ENCODE measurements at regions not wholly inside any gene's neighbourhood (a gene's known extent, or its start where the extent isn't known, plus 50 kb on each side); places are given as distances from the start of the nearest gene placed in this dataset.

GRCh38 chr1:168476588-168477385, 67.0 kb downstream of the XCL2 start:
- SMC1A ChIA-PET (ENCODE audit: uncharacterized antibody, unreplicated experiment), result interaction anchor here (0.9 to 11.0 kb wide), 5 partner anchors 8 to 33 kb away, joined by 4 to 87 read pairs (median 7); no protein-coding TSS in a partner anchor
- no peaks in the 10 kb centered on the region for H4K20me1 ChIP-seq (ENCODE audit: control insufficient read depth, insufficient read depth)
- FAIRE-seq (no peak), ATAC-seq (peak; percentile 26; the same call in 1 of the 3 replicates), DNase-seq (ENCODE audit: low read depth, low spot score) (no peak)
- peaks cover 6% of the 10 kb centered on the region; the same call in 2 of the 3 replicates for H3K9me3 ChIP-seq (replicated peaks; ENCODE audit: control insufficient read depth, insufficient read depth, low read length)
- no peaks in the 10 kb centered on the region for H3K79me2 ChIP-seq (ENCODE audit: control insufficient read depth, insufficient read depth, low read length)
- RAD21 ChIA-PET (ENCODE audit: unreplicated experiment), result interaction anchor here (0.9 kb wide), 1 partner anchor 11 kb away, joined by 3 read pairs; no protein-coding TSS in a partner anchor
- TF ChIP-seq BMI1 (IDR thresholded peaks at IDR 0.05; ENCODE audit: borderline replicate concordance) (0 out of 2 replicates have a peak, but pooled peaks have one; percentile 27), E2F8 (IDR thresholded peaks at IDR 0.05; ENCODE audit: low read depth, partially characterized antibody) (no peak)
- POLR2A ChIA-PET, result interaction anchor here (0.6 kb wide), 1 partner anchor 237 kb away, joined by 4 read pairs; no protein-coding TSS in a partner anchor
- H3K4me3 ChIP-seq, result no peak overlapping the region
- WGBS (ENCODE audit: insufficient coverage, insufficient replicate concordance, low lambda C conversion rate, missing lambda C conversion rate), result 39% methylated on average over 7 of the region's 7 CpGs
- CTCF ChIA-PET, result interaction anchor here (0.7 to 1.2 kb wide), 3 partner anchors 14 to 306 kb away, joined by 3 to 5 read pairs (median 4); no protein-coding TSS in a partner anchor
- in situ Hi-C loops (cut with MboI) (no loop called here), intact Hi-C loops (cut with micrococcal nuclease; ENCODE audit: unreplicated experiment) (no loop called here)
- H3K27me3 ChIP-seq (replicated peaks in 1 of 2; ENCODE audit: control insufficient read depth in 2 of 2, insufficient read depth in 2 of 2, low read length in 1 of 2), result no peaks in the 10 kb centered on the region
- H3K4me1 ChIP-seq (ENCODE audit: control insufficient read depth, insufficient read depth, low read length), result no peaks in the 10 kb centered on the region
- no peak overlapping the region for H2AFZ ChIP-seq (ENCODE audit: control insufficient read depth, low read depth, low read length)
- no peaks in the 10 kb centered on the region for H3K36me3 ChIP-seq (ENCODE audit: control insufficient read depth in 2 of 2, insufficient read depth in 2 of 2, low read length in 1 of 2)
- no peak overlapping the region for H3K4me2 ChIP-seq (ENCODE audit: control insufficient read depth, insufficient read depth)
- no peak overlapping the region for H3K27ac ChIP-seq (ENCODE audit: control insufficient read depth, insufficient read depth)
- BruUV-seq (replicated peaks), result no TSS peak
- no peak overlapping the region for H3K9ac ChIP-seq (ENCODE audit: control insufficient read depth, insufficient read depth, low read length)

All from GM12878 (cell line).